Fibroblast of mammary gland (primary cell): ENCODE measurements at regions not wholly inside any gene's neighbourhood (a gene's known extent, or its start where the extent isn't known, plus 50 kb on each side); places are given as distances from the start of the nearest gene placed in this dataset.
A peak's percentile ranks its signal among the peaks of the same experiment; 100 is the strongest.

ENCODE experiments used
- DNase-seq: peaks from one replicate; pipeline ENCODE4 v3.0.0-alpha.2; 2010; ENCODE audit warnings: low read depth
- H3K4me3 ChIP-seq: 2 replicates; pipeline ENCODE4 v1.5.1; 2011; ENCODE audit warnings: low read depth, mild to moderate bottlenecking, low read length, moderate library complexity; ENCODE audit not compliant: control insufficient read depth
- CTCF ChIP-seq: conservative IDR thresholded peaks from 2 replicates; pipeline ENCODE4 v1.5.1; 2011; ENCODE audit warnings: low read depth, low read length, inconsistent platforms; ENCODE audit not compliant: control insufficient read depth, insufficient read depth

- TF ChIP-seq CTCF = no peak
- no peak overlapping the region for H3K4me3 ChIP-seq
- no peak for DNase-seq
These were observed 152.1 kb downstream of the SLIT2 start for GRCh38 chr4:20403846-20404245.

- peak; percentile 59 for DNase-seq
- no peak overlapping the region for H3K4me3 ChIP-seq
- TF ChIP-seq CTCF = no peak
These were observed 156.9 kb downstream of the SLIT2 start for GRCh38 chr4:20408611-20409010.

- H3K4me3 ChIP-seq = no peak overlapping the region
- DNase-seq = no peak
- TF ChIP-seq CTCF = no peak
These were observed 160.4 kb downstream of the SLIT2 start for GRCh38 chr4:20412072-20412471.

GRCh38 chr4:20416800-20417199 lies 165.1 kb downstream of the SLIT2 start:
- no peak for TF ChIP-seq CTCF
- DNase-seq = no peak
- H3K4me3 ChIP-seq = no peak overlapping the region

- peak overlapping the region; percentile 42 for H3K4me3 ChIP-seq
- DNase-seq = peak; percentile 82
- peak; percentile 56 for TF ChIP-seq CTCF
These were observed 167.3 kb downstream of the SLIT2 start for GRCh38 chr4:20418861-20419451.

GRCh38 chr4:20420916-20421602 lies 169.4 kb downstream of the SLIT2 start:
- TF ChIP-seq CTCF = no peak
- H3K4me3 ChIP-seq = no peak overlapping the region
- no peak for DNase-seq

- no peak for DNase-seq
- H3K4me3 ChIP-seq = no peak overlapping the region
- TF ChIP-seq CTCF = no peak
These were observed 169.9 kb downstream of the SLIT2 start for GRCh38 chr4:20421603-20421985.
